ENCODE measurements at regions not wholly inside any gene's neighbourhood (a gene's known extent, or its start where the extent isn't known, plus 50 kb on each side); places are given as distances from the start of the nearest gene placed in this dataset.
"Not testable (repeated sequence)": the region's sequence is repeated elsewhere in the genome, so short reads cannot be mapped to it uniquely, and the experiment has no call there.

DNA sequence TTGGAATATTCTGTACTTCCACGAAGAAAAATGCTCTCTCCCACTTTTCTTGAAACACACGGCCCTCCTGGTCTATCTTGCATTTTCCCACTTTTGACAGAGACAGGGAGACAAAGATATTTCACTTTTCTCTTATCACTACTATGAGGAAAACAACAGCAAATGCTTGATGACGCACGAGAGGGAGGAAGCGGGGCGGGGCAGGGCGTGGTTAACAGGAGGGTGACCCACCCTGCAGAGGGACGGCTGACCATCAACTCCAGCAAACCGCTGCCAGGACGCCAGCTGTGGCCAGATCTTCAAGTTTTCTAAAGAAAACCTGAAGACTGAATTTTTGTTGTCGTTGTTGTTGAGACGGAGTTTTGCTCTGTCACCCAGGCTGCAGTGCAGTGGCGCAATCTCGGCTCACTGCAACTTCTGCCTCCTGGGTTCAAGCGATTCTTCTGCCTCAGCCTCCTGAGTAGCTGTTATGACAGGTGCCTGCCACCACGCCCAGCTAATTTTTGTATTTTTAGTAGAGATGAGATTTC lies 63.8 kb downstream of the NSUN5 start:
- H3K4me3 Mint-ChIP-seq; H3K27ac Mint-ChIP-seq; H3K27me3 Mint-ChIP-seq; H3K4me1 Mint-ChIP-seq; H3K9me3 Mint-ChIP-seq; ATAC-seq (replicated peaks); H3K36me3 Mint-ChIP-seq (ENCODE audit: low read depth): not testable (repeated sequence)

DNA sequence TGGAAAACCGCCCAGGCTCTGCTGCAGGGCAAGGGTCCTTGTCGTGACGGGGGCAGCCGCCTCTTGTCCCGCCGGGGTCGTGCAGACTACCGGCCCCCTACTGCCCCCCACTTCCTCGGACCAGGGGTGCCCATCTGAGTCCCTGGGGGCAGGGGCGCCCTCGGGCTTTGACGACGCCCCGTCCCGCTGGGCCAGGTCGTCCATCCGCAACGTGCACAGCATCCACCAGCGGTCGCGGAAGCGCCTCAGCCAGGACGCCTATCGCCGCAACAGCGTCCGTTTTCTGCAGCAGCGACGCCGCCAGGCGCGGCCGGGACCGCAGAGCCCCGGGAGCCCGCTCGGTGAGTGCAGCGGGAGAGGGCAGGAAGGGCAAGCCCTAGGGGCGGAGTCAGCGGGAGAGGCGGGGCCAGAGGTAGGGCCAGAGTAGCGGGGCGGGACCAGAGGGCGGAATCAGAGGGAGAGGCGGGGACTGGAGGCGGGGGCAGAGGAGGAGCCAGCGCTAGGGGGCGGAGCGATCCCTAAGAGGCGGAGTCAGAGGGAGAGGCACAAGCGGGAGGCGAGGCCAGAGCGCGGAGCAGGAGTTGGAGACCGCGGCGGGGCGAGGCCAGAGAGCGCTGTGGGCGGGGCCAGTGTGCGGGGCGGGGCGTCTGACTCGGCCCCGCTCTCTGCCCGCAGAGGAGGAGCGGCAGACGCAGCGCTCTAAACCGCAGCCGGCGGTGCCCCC lies 73.5 kb downstream of the NSUN5 start:
- peak; percentile 95 for ATAC-seq (replicated peaks)
- H3K36me3 Mint-ChIP-seq (ENCODE audit: low read depth); H3K27ac Mint-ChIP-seq; H3K4me3 Mint-ChIP-seq; H3K4me1 Mint-ChIP-seq; H3K27me3 Mint-ChIP-seq; H3K9me3 Mint-ChIP-seq: not testable (repeated sequence)

DNA sequence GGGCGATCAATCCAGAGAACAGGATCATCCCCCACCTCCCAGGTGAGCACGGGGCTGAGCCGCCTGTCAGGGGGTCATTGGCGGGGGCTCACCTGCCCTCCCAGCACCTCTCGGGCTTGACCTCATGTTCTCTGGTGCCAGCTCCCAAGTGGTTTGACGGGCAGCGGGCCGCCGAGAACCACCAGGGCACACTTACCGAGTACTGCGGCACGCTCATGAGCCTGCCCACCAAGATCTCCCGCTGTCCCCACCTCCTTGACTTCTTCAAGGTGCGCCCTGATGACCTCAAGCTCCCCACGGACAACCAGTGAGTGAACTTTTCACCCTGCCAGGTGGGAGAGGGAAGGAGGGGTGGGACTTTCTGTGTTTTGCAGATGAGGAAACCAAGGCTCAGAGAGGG lies 82.9 kb downstream of the NSUN5 start:
- not testable (repeated sequence) for ATAC-seq (replicated peaks); H3K27ac Mint-ChIP-seq; H3K9me3 Mint-ChIP-seq; H3K4me3 Mint-ChIP-seq; H3K4me1 Mint-ChIP-seq; H3K36me3 Mint-ChIP-seq (ENCODE audit: low read depth); H3K27me3 Mint-ChIP-seq

DNA sequence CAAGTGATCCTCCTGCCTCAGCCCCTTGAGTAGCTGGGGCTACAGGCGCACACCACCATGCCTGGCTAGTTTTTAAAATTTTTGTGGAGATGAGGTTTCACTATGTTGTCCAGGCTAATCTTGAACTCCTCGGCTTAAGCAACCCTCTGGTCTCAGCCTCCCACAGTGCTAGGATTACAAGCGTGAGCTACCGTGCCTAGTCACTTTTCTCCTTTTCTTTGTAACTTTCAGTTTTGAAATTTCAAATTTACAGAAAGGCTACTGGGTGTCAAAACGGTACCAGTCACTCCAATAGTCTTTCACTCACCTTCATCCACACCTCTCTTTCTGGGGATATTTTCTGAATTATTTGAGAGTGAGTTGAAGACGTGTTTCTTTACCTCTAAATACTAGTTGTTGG lies 86.9 kb downstream of the NSUN5 start:
- H3K4me3 Mint-ChIP-seq; H3K9me3 Mint-ChIP-seq; H3K4me1 Mint-ChIP-seq; H3K27ac Mint-ChIP-seq; H3K36me3 Mint-ChIP-seq (ENCODE audit: low read depth); H3K27me3 Mint-ChIP-seq: not testable (repeated sequence)
- peak; percentile 93 for ATAC-seq (replicated peaks)

DNA sequence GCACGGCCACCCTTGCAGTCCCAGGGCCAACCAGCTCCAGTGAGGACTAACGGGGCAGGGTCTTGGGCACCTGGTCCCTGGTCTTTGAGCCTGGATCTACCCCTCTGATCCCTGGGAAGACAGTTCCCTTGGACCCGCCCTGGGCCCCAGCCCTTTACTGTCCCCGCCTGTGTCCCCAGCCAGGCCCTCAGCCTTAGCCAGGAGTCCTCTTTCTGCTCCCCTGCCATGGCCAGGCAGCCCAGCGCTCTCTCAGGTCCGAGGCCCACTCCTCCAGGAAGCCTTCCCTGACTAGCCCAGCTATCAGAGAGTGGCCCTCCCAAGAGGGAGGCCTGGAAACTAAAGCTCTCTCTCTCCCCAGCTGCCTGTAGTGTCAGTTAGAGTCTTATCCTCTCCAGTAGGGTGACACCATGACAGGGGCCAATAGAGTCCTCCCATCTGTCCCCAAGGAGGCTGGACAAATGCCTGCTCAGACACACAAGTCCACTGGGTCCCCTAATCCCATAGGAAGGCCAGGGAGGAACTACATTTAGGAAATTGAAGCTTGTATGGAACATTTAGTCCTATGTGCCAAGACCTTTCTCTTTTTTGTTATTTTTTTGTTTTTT lies 87.8 kb downstream of the NSUN5 start:
- not testable (repeated sequence) for ATAC-seq (replicated peaks); H3K9me3 Mint-ChIP-seq; H3K27ac Mint-ChIP-seq; H3K27me3 Mint-ChIP-seq; H3K4me1 Mint-ChIP-seq; H3K4me3 Mint-ChIP-seq; H3K36me3 Mint-ChIP-seq (ENCODE audit: low read depth)

DNA sequence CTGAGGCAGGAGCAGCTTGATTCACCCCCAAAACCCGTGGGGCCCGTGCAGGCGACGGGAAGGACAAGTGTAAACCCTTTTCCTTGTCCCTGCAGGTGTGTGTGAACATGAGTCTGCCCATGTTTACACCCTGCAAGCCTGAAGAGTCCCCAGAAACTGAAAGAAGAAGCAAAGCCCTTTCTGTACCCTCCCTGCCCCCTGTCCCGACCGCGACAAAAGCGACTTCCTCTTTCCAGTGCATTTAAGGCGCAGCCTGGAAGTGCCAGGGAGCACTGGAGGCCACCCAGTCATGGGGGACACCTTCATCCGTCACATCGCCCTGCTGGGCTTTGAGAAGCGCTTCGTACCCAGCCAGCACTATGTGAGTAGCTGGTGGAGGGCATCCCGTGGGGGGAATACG lies 88.3 kb downstream of the NSUN5 start:
- not testable (repeated sequence) for ATAC-seq (replicated peaks); H3K36me3 Mint-ChIP-seq (ENCODE audit: low read depth); H3K27me3 Mint-ChIP-seq; H3K4me1 Mint-ChIP-seq; H3K4me3 Mint-ChIP-seq; H3K9me3 Mint-ChIP-seq; H3K27ac Mint-ChIP-seq

DNA sequence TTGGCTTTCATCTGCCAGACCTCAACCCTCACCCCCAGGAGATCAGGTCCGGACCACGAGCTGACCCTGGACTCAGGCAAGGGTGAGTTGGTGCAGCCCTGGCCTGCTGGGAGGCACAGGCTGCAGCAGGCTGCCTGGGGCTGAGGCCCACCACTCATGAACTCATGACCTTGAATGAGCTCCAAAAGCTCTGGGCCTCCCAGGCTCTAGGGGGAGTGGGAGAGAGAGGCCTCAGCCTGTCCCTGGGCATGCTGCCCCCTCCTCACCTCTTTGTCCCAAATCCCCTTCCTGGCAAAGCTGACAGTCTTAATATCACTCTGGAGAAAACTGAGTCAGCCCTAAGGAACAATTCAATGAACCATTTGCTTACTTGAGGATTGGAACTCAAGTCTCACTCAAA lies 89.8 kb downstream of the NSUN5 start:
- H3K4me3 Mint-ChIP-seq; H3K9me3 Mint-ChIP-seq; ATAC-seq (replicated peaks); H3K27ac Mint-ChIP-seq; H3K36me3 Mint-ChIP-seq (ENCODE audit: low read depth); H3K4me1 Mint-ChIP-seq; H3K27me3 Mint-ChIP-seq: not testable (repeated sequence)

DNA sequence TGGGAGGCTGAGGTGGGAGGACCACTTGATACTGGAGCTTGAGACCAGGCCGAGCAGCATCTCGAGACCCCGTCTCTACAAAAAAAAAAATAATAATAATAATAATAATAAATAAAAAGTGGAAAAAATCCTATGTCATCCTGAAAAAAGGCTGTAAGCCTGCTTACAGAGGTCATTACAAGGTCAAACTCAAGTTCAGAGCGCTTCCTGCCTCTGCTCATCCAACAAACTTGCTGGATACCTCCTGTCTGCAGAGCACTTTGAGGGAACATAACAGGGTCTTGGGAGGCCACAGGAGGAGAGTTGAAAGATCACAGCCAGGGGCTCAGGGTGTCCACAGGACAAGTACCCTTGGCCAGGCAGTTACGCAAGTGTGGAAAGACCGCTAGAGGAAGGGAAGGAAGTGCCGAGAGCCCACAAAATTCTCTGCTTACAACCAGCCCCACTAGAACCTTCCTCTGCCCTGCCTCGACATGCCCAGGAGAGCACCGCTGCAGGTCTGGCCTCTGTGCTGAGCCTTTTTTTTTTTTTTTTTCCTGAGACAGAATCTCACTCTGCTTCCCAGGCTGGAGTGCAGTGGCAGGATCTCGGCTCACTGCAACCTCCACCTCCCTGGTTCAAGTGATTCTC lies 92.5 kb downstream of the NSUN5 start:
- H3K9me3 Mint-ChIP-seq; H3K4me1 Mint-ChIP-seq; H3K4me3 Mint-ChIP-seq; ATAC-seq (replicated peaks); H3K27me3 Mint-ChIP-seq; H3K27ac Mint-ChIP-seq; H3K36me3 Mint-ChIP-seq (ENCODE audit: low read depth): not testable (repeated sequence)

DNA sequence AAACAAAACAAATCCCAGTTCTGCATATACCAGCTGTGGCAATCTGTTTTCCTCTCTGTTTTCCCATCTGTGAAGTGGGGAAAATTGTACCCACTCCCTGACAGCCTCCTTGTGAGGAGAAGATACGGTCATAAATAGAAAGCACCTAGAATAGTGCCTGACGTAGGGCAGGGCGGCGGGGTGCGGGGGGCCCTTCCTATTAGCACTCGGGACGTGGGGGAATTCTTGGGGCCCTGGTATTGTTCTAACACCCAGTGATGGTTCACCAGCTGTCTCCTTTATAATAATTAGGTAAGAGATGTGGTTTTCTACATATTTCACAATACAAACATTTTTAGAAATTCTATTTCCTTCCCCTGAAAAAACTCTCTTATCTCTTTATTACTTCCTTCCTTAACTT lies 93.4 kb downstream of the NSUN5 start:
- not testable (repeated sequence) for ATAC-seq (replicated peaks); H3K36me3 Mint-ChIP-seq (ENCODE audit: low read depth); H3K9me3 Mint-ChIP-seq; H3K4me3 Mint-ChIP-seq; H3K27ac Mint-ChIP-seq; H3K4me1 Mint-ChIP-seq; H3K27me3 Mint-ChIP-seq

DNA sequence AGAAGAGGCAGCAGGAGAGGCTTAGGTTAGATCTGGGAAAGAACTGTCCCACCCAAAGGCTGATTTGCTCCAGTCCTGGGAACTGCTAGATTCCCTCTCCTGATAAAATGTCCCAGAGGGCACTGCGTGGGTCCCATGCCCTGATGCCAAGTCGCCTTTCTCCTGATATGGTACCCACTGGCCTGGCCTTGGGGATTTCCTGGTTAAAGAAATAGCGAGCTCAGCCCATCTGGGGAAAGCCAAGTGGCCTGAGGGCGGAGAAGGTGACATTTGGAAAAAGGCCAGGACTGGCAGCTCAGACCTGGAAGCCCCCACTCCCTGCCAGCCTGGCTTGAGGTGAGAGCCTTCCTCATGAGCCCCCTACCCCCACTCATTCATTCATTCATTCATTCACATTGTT lies 94.2 kb downstream of the NSUN5 start:
- not testable (repeated sequence) for H3K27ac Mint-ChIP-seq; H3K4me1 Mint-ChIP-seq; H3K9me3 Mint-ChIP-seq; H3K36me3 Mint-ChIP-seq (ENCODE audit: low read depth); H3K4me3 Mint-ChIP-seq; H3K27me3 Mint-ChIP-seq; ATAC-seq (replicated peaks)

DNA sequence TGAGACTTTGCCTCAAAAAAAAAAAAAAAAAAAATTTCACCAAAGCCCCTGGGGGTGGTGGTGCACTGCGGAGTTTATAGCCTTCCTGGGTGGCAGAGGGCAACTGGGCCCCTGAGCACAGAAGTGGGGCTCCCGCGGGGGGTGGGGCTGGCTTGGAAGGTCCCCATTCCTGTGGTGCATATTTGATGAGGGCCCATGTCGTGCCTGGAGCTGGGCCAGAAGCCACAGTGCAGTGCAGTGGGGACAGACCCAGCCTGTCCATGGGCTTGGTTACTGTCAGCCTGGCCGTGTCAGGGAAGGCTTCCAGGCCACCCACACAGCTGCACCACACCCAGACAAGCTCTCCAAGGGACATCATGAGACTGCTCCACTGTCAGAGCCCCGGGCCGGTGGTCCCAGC lies 95.5 kb downstream of the NSUN5 start:
- not testable (repeated sequence) for H3K27ac Mint-ChIP-seq; H3K9me3 Mint-ChIP-seq; H3K4me1 Mint-ChIP-seq; H3K4me3 Mint-ChIP-seq; H3K36me3 Mint-ChIP-seq (ENCODE audit: low read depth); H3K27me3 Mint-ChIP-seq; ATAC-seq (replicated peaks)

DNA sequence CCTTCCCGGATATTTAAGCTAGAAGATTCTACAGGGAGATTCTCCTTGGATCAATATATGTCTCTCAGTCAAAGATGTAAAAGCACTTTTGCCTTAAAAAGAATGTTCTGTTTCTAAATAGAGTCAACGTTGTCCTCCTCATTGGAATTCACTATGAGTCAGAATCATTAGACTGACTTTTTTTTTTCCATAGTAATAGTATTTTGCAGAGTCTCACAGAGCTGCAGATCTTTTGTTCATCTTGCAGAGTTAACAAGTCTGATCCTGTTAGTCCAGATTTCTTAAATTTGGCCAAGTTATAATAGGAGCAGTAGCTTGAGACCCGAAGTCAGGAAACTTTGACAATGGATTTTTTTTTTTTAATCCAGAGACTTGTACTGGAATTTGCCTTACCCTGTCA lies 103.0 kb downstream of the NSUN5 start:
- H3K4me3 Mint-ChIP-seq; H3K27me3 Mint-ChIP-seq; H3K4me1 Mint-ChIP-seq; ATAC-seq (replicated peaks); H3K36me3 Mint-ChIP-seq (ENCODE audit: low read depth); H3K9me3 Mint-ChIP-seq; H3K27ac Mint-ChIP-seq: not testable (repeated sequence)

DNA sequence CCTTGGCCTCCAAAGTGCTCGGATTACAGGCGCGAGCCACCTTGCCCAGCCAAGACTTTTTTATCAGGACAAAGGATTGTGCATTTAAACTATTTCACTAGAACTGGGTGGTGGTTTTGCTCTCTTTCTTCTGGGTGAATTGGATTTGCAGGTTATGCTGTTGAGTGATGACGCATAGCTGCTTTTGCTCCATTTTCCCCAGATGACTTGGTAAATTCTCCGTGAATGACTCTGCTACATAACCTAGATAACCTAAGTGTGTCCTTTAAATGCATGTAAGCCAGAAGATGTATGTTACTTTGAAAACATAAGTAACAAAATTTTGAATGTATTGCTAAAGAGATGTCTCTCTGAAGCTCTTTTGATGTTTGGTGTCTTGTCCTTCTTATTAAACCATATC lies 103.7 kb downstream of the NSUN5 start:
- not testable (repeated sequence) for H3K9me3 Mint-ChIP-seq; H3K4me1 Mint-ChIP-seq; H3K4me3 Mint-ChIP-seq; H3K27me3 Mint-ChIP-seq; H3K27ac Mint-ChIP-seq; H3K36me3 Mint-ChIP-seq (ENCODE audit: low read depth); ATAC-seq (replicated peaks)

DNA sequence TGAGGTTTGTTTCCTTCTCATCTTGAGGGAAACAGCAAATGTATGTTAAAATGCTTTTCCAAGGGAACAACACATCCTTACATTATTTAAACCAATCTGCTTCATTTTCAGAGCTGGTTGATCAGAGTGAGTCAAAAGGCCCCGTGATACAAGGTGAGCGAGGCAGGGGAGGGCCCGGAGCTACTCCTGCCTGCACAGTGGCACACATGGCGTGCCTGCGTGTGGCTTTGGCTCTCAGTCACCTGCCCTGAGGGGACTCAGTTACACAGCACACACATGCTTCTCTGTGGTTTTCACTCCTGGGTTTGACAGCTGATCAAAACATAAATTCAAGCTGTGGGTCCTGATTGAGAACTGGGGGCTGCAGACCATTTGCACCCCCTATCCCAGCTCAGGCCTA lies 105.3 kb downstream of the NSUN5 start:
- peak; percentile 38 for ATAC-seq (replicated peaks)

DNA sequence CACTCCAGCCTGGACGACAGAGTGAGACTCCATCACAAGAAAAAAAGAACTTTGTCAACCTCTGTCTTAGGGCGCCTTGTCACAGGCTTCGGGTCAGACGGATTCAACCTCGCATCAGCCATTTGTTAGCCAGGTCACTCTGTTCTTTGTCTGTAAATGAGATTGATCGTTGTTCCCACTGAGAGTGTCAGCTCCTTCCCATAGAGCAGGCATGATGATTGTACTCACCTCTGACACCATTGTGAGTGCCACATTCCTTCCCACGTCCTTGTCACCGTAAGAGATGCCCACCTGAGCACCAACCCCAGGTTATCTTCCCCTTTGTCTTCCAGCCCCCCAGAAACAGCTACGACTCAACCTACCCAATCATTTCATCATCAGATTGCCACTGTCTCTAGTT lies 107.4 kb downstream of the NSUN5 start:
- H3K36me3 Mint-ChIP-seq (ENCODE audit: low read depth); ATAC-seq (replicated peaks); H3K9me3 Mint-ChIP-seq; H3K27me3 Mint-ChIP-seq; H3K4me3 Mint-ChIP-seq; H3K27ac Mint-ChIP-seq; H3K4me1 Mint-ChIP-seq: not testable (repeated sequence)

More for the DNA sequence above, 105.3 kb downstream of the NSUN5 start:
- not testable (repeated sequence) for H3K9me3 Mint-ChIP-seq; H3K4me1 Mint-ChIP-seq; H3K27me3 Mint-ChIP-seq; H3K4me3 Mint-ChIP-seq; H3K36me3 Mint-ChIP-seq (ENCODE audit: low read depth); H3K27ac Mint-ChIP-seq

All from activated T-helper 17 cell treated with anti-CD3 and anti-CD28 coated beads, Interleukin-2, amount 50 U/mL, for 72 hours (primary cell).